ENCODE measurements at regions not wholly inside any gene's neighbourhood (a gene's known extent, or its start where the extent isn't known, plus 50 kb on each side); places are given as distances from the start of the nearest gene placed in this dataset.

DNA sequence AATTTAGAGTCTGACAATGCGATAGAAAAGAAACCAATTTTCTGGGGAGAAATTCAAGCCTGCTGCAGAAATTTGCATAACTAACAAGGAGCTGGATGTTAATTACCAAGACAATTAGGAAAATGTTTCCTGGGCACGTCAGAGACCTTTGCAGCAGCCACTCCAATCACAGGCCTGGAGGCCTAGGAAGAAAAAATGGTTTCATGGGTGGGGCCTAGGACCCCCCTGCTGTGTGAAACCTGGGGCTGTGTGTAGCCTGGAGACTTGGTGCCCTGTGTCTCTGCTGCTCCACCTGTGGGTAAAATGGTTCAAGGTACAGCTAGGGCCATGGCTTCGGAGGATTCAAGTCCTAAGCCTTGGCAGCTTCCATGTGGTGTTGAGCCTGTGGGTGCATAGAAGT lies 837.9 kb downstream of the OTOL1 start:
- no peak for DNase-seq (ENCODE audit: low read depth)
- no peaks in the 10 kb centered on the region for H3K27me3 ChIP-seq (ENCODE audit: control insufficient read depth, insufficient read depth, low read length)
- ChIA-PET POLR2A (no interaction called here), CTCF (no interaction called here)
- no peaks in the 10 kb centered on the region for H3K36me3 ChIP-seq (ENCODE audit: control insufficient read depth, insufficient read depth, low read length)
- no peak overlapping the region for H3K4me3 ChIP-seq (ENCODE audit: low read depth, low read length)
- TF ChIP-seq, protein P1, sequence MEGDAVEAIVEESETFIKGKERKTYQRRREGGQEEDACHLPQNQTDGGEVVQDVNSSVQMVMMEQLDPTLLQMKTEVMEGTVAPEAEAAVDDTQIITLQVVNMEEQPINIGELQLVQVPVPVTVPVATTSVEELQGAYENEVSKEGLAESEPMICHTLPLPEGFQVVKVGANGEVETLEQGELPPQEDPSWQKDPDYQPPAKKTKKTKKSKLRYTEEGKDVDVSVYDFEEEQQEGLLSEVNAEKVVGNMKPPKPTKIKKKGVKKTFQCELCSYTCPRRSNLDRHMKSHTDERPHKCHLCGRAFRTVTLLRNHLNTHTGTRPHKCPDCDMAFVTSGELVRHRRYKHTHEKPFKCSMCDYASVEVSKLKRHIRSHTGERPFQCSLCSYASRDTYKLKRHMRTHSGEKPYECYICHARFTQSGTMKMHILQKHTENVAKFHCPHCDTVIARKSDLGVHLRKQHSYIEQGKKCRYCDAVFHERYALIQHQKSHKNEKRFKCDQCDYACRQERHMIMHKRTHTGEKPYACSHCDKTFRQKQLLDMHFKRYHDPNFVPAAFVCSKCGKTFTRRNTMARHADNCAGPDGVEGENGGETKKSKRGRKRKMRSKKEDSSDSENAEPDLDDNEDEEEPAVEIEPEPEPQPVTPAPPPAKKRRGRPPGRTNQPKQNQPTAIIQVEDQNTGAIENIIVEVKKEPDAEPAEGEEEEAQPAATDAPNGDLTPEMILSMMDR (IDR thresholded peaks at IDR 0.05; ENCODE audit: insufficient read depth, low read depth, low read length): no peak

DNA sequence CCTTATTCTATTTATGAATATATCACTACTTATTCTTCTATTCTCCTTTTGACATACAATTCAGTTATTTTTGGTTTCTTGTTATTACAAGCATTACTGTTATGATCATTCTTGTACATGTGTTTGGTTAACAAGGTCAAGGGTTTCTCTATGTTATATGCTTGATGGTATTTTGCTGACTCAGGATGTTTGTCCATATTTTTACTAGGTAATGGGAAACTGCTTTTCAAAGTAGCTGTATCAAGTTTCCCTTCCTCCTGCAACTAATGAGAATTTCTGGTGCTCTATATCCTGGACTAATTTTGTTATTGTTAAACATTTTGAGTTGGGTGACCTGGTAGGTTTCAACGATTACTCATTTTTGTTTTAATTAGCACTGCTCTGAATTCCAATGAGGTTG lies 841.0 kb downstream of the OTOL1 start:
- H3K4me3 ChIP-seq (ENCODE audit: low read depth, low read length): no peak overlapping the region
- DNase-seq (ENCODE audit: low read depth): no peak
- H3K27me3 ChIP-seq (ENCODE audit: control insufficient read depth, insufficient read depth, low read length): peaks cover 1% of the 10 kb centered on the region; the same call in 1 of the 2 replicates
- CTCF ChIA-PET: no interaction called here
- TF ChIP-seq, protein P1 (IDR thresholded peaks at IDR 0.05; ENCODE audit: insufficient read depth, low read depth, low read length): no peak
- no peaks in the 10 kb centered on the region for H3K36me3 ChIP-seq (ENCODE audit: control insufficient read depth, insufficient read depth, low read length)
- POLR2A ChIA-PET: no interaction called here

DNA sequence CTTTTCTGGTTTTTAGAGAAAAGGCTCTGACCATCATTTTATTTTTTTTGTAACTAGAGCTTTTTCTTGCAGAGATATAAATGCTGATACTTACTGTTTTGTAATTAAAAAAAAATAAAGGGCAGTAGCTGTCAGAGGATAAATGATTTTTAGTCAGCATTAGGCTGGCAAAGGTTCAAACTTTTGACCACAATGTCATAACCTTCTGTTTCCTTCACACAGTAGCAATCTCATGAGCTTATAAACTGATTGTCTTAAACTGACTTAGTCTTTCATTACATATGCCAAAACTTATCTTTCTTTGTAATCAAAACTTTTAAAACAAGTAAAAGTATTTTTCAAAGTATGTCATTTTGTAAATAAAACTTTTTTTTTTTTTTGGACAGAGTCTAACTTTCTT lies 841.9 kb downstream of the OTOL1 start:
- no peaks in the 10 kb centered on the region for H3K36me3 ChIP-seq (ENCODE audit: control insufficient read depth, insufficient read depth, low read length)
- ChIA-PET CTCF (no interaction called here), POLR2A (interaction anchor here (0.7 kb wide), 1 partner anchor 28 kb away, joined by 10 read pairs; no protein-coding TSS in a partner anchor)
- DNase-seq (ENCODE audit: low read depth): no peak
- H3K27me3 ChIP-seq (ENCODE audit: control insufficient read depth, insufficient read depth, low read length): peaks cover 1% of the 10 kb centered on the region; the same call in 1 of the 2 replicates
- H3K4me3 ChIP-seq (ENCODE audit: low read depth, low read length): no peak overlapping the region
- TF ChIP-seq, protein P1 (IDR thresholded peaks at IDR 0.05; ENCODE audit: insufficient read depth, low read depth, low read length): no peak

DNA sequence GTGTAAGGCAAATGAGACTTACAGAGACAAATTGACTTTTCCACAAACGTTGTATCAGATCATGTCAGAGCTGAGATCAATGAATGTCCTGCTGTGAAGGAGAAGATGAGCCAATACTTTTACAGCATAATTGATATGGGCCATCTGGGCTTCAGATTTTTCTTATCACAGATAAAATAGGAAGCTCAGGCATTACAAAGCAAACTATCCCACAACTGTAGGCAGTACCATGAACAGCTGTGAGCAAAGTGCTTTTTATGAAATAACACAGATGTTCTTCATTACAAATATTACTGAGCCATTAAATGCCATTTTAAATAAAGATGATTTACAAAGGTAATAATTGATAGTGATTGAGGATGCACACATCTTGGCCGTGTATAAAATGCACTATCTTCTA lies 852.3 kb downstream of the OTOL1 start:
- DNase-seq (ENCODE audit: low read depth): no peak
- no peak overlapping the region for H3K4me3 ChIP-seq (ENCODE audit: low read depth, low read length)
- POLR2A ChIA-PET: interaction anchor here (0.6 kb wide), 1 partner anchor 10 kb away, joined by 3 read pairs; no protein-coding TSS in a partner anchor
- TF ChIP-seq, protein P1 (IDR thresholded peaks at IDR 0.05; ENCODE audit: insufficient read depth, low read depth, low read length): no peak
- H3K27me3 ChIP-seq (ENCODE audit: control insufficient read depth, insufficient read depth, low read length): no peaks in the 10 kb centered on the region
- CTCF ChIA-PET: interaction anchor here (0.6 kb wide), 1 partner anchor 10 kb away, joined by 4 read pairs; no protein-coding TSS in a partner anchor
- no peaks in the 10 kb centered on the region for H3K36me3 ChIP-seq (ENCODE audit: control insufficient read depth, insufficient read depth, low read length)

DNA sequence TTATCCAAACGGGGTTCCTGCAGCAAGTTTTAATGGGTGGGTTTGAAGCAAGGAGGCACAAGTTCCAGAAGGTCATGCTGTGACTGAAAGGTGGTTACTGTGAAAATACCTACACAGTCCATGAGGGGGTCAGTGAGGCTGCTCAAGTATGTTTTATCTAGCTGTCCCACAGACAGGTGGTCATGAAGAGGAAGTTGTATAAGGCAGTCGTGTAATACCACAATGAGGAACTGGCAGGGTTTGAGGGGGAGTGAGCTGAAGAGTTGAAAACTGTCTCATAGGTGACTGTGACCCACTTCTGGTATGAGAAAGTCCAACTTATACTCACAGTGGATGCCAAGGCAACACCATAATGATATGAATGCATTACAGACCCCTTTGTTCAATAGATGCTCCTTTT lies 856.8 kb downstream of the OTOL1 start:
- TF ChIP-seq, protein P1 (IDR thresholded peaks at IDR 0.05; ENCODE audit: insufficient read depth, low read depth, low read length): no peak
- no peak for DNase-seq (ENCODE audit: low read depth)
- POLR2A ChIA-PET: no interaction called here
- no peaks in the 10 kb centered on the region for H3K36me3 ChIP-seq (ENCODE audit: control insufficient read depth, insufficient read depth, low read length)
- no peaks in the 10 kb centered on the region for H3K27me3 ChIP-seq (ENCODE audit: control insufficient read depth, insufficient read depth, low read length)
- CTCF ChIA-PET: interaction anchor here (1.4 to 1.6 kb wide), 2 partner anchors 18 to 67 kb away, joined by 3 to 4 read pairs; no protein-coding TSS in a partner anchor
- H3K4me3 ChIP-seq (ENCODE audit: low read depth, low read length): no peak overlapping the region
